Mesenchymal stem cell (in vitro differentiated cells and primary cell): ENCODE measurements at regions not wholly inside any gene's neighbourhood (a gene's known extent, or its start where the extent isn't known, plus 50 kb on each side); places are given as distances from the start of the nearest gene placed in this dataset.

Experiments used
- DNase-seq: peaks from one replicate; pipeline ENCODE4 v3.0.0-alpha.2; 2013
- H2AFZ ChIP-seq: one replicate; pipeline ENCODE4 v1.6.1; 2013; ENCODE audit warnings: low read depth, mild to moderate bottlenecking, control low read depth, inconsistent platforms, low read length, moderate library complexity
- H2AK5ac ChIP-seq: 2 replicates; pipeline ENCODE4 v1.6.1; 2013; ENCODE audit warnings: low read length, moderate library complexity, mild to moderate bottlenecking, inconsistent platforms; ENCODE audit not compliant: severe bottlenecking
- H2BK120ac ChIP-seq: one replicate; pipeline ENCODE4 v1.6.1; 2013; ENCODE audit warnings: low read depth, mild to moderate bottlenecking, inconsistent platforms, low read length, moderate library complexity
- H2BK12ac ChIP-seq, 2 experiments: one replicate each; pipeline ENCODE4 v1.6.1; 2013; ENCODE audit warnings: inconsistent platforms in 2 of 2, low read length in 2 of 2, mild to moderate bottlenecking in 2 of 2, moderate library complexity in 2 of 2, control low read depth in 1 of 2
- H2BK15ac ChIP-seq: one replicate; pipeline ENCODE4 v1.6.1; 2013; ENCODE audit warnings: mild to moderate bottlenecking, low read depth, inconsistent platforms; ENCODE audit not compliant: poor library complexity, severe bottlenecking
- H2BK5ac ChIP-seq: 2 replicates; pipeline ENCODE4 v1.6.1; 2013; ENCODE audit warnings: low read depth, mild to moderate bottlenecking, low read length, control low read depth, inconsistent platforms; ENCODE audit not compliant: poor library complexity, severe bottlenecking
- H3K14ac ChIP-seq, 2 experiments: one replicate each; pipeline ENCODE4 v1.6.1; 2013; ENCODE audit warnings: inconsistent platforms in 2 of 2, low read length in 2 of 2, control low read depth in 1 of 2, mild to moderate bottlenecking in 1 of 2, moderate library complexity in 1 of 2
- H3K18ac ChIP-seq, 2 experiments: one replicate each; pipeline ENCODE4 v1.6.1; 2013; ENCODE audit warnings: inconsistent platforms in 2 of 2, low read length in 2 of 2, control low read depth in 1 of 2, low read depth in 1 of 2, mild to moderate bottlenecking in 1 of 2
- H3K23ac ChIP-seq, 2 experiments: one replicate each; pipeline ENCODE4 v1.6.1; 2013; ENCODE audit warnings: inconsistent platforms in 2 of 2, low read length in 2 of 2, mild to moderate bottlenecking in 2 of 2, moderate library complexity in 2 of 2, control low read depth in 1 of 2
- H3K27ac ChIP-seq: 2 replicates; pipeline ENCODE4 v1.5.1; 2013; ENCODE audit warnings: mild to moderate bottlenecking, moderate library complexity, low read length, control low read depth, inconsistent platforms; ENCODE audit not compliant: poor library complexity, severe bottlenecking
- H3K27me3 ChIP-seq, 2 experiments: 2 replicates each; pipeline versions ENCODE4 v1.6.1 to v1.7.0; 2013; ENCODE audit warnings: low read length in 2 of 2, mild to moderate bottlenecking in 2 of 2, moderate library complexity in 2 of 2, control low read depth in 1 of 2, inconsistent platforms in 1 of 2; ENCODE audit not compliant: control insufficient read depth in 1 of 2, insufficient read depth in 1 of 2
- H3K36me3 ChIP-seq, 2 experiments: 2 replicates each; pipeline versions ENCODE4 v1.6.1 to v1.7.0; 2013; ENCODE audit warnings: low read length in 2 of 2, control low read depth in 1 of 2, inconsistent platforms in 1 of 2, low read depth in 1 of 2, mild to moderate bottlenecking in 1 of 2; ENCODE audit not compliant: insufficient read depth in 2 of 2, control insufficient read depth in 1 of 2
- H3K4ac ChIP-seq, 2 experiments: one replicate each; pipeline ENCODE4 v1.6.1; 2013; ENCODE audit warnings: inconsistent platforms in 2 of 2, low read length in 2 of 2, mild to moderate bottlenecking in 2 of 2, moderate library complexity in 2 of 2, control low read depth in 1 of 2, low read depth in 1 of 2
- H3K4me1 ChIP-seq: 2 replicates; pipeline ENCODE4 v1.6.1; 2013; ENCODE audit warnings: low read depth, low read length, control low read depth; ENCODE audit not compliant: control insufficient read depth, insufficient read depth
- H3K4me2 ChIP-seq: 2 replicates; pipeline ENCODE4 v1.6.1; 2013; ENCODE audit warnings: low read length, mild to moderate bottlenecking, inconsistent platforms; ENCODE audit not compliant: poor library complexity, severe bottlenecking
- H3K4me3 ChIP-seq, 2 experiments: 2 replicates each; pipeline versions ENCODE4 v1.5.1 to v1.7.0; 2013; ENCODE audit warnings: low read length in 2 of 2, mild to moderate bottlenecking in 2 of 2, control low read depth in 1 of 2, low read depth in 1 of 2; ENCODE audit not compliant: insufficient read depth in 1 of 2
- H3K79me1 ChIP-seq: replicated peaks from 2 replicates; pipeline ENCODE4 v1.6.1; 2013; ENCODE audit warnings: mild to moderate bottlenecking, control low read depth, low read length, inconsistent platforms; ENCODE audit not compliant: poor library complexity, severe bottlenecking
- H3K9ac ChIP-seq: 2 replicates; pipeline ENCODE4 v1.7.0; 2013; ENCODE audit warnings: mild to moderate bottlenecking, low read length, moderate library complexity
- H3K9me3 ChIP-seq: 2 replicates; pipeline ENCODE4 v1.7.0; 2013; ENCODE audit warnings: mild to moderate bottlenecking, low read length; ENCODE audit not compliant: control insufficient read depth
- H4K8ac ChIP-seq: one replicate; pipeline ENCODE4 v1.6.1; 2013; ENCODE audit warnings: inconsistent platforms, mild to moderate bottlenecking, low read length, moderate library complexity
- H4K91ac ChIP-seq: one replicate; pipeline ENCODE4 v1.6.1; 2013; ENCODE audit warnings: mild to moderate bottlenecking, low read length, inconsistent platforms
- WGBS: methylation state at CpG from one replicate; pipeline ENCODE4 v1.1.7; 2013; ENCODE audit warnings: mixed read lengths; 5-methylcytosine and 5-hydroxymethylcytosine counted together

DNA sequence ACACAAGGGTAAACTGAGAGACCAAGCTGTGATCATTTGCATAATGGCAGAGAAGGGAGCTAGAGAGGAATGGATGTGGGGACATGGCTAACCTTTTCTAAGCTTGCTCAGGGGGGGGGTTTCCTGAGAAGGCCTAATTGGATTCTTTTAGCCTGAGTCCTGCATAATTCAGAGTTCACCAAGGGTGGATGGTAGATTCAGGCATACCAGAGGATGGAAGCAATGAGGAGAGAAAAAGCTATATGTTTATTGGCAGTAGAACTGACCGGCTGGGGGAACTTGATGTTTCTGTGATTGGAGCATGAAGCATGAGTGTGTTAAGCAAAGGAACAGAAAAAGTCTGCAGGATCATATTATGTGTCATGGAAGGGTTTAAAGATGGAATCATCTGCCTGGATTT lies 65.9 kb upstream of the KLF12 start:
- Histone ChIP-seq H2BK120ac (no peak overlapping the region), H3K4me2 (no peak overlapping the region), H3K4ac (no peak overlapping the region), H2BK12ac (no peak overlapping the region), H3K9me3 (peaks cover 9% of the 10 kb centered on the region), H2AFZ (no peak overlapping the region), H3K23ac (no peak overlapping the region), H2BK15ac (no peak overlapping the region), H2BK5ac (peak overlapping the region; percentile 9), H3K4me3 (no peak overlapping the region), H3K14ac (no peak overlapping the region), H4K8ac (no peak overlapping the region), H3K27ac (no peak overlapping the region), H3K4me1 (peaks cover 3% of the 10 kb centered on the region), H3K27me3 (no peaks in the 10 kb centered on the region), H3K18ac (no peak overlapping the region), H3K79me1 (no peaks in the 10 kb centered on the region), H4K91ac (no peak overlapping the region), H3K36me3 (no peaks in the 10 kb centered on the region), H3K9ac (no peak overlapping the region), H2AK5ac (no peak overlapping the region)
- WGBS, result 49% methylated on average over 1 of the region's 1 CpG
- DNase-seq, result no peak

DNA sequence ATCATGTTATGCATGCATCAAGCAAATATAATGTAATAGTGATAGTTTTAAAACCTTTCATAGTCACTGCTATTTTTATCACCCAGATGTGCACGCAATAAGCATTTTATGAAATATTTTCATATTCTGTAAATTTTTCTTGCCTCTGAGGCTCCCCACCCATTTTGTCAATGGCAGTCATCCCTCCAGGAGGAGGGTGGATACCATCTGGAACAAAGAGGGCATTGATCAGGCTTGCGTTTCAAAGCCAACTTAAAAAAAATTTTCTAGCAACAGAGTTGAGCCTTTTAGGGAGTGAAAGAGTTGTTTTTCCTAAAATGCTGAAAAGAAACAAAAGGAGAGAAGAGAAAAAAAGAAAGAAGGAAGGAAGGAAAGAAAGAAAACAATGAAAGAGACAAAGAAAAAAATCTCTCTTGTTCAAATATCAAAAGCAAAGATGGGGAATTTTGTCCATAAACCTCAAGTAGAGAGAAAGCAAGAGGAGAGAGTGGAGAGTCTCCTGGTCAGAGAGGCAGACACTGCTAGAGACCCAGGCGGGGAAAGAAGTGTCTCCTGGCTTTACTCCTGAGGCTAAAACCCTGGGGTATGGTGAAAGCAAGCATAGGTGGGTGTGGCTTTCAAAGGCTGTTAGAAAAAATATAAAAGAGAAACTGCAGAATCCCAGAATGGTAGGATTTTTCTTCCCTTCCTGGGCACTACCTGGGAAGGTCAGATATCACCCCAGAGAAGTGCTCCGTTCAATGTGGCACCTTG lies 63.6 kb upstream of the KLF12 start:
- peaks cover 3% of the 10 kb centered on the region for H3K4me1 ChIP-seq
- over 99% methylated on average over 3 of the region's 4 CpGs for WGBS

DNA sequence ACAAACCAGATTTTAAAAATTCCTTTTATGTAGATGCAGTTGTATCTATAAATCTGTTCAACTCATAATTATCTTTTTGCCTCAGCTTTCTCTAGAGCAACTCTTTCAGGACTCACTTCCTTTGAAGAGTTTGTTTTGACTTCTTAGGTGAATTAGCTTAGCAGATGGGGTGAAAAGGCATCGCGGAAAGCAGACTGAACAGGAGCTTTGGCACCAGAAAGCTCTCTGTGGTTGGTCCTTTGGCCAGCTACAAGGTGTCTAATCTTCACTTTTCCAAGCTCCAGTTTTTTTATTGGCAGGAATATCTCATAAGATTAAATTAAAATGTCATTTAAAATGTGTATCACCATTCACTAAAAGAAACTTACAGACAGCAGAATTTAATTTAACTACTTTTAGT lies 60.6 kb upstream of the KLF12 start:
- H3K36me3 ChIP-seq, result no peaks in the 10 kb centered on the region
- H2BK12ac ChIP-seq, result no peak overlapping the region
- no peaks in the 10 kb centered on the region for H3K9me3 ChIP-seq
- 100% methylated on average over 2 of the region's 2 CpGs for WGBS
- H3K9ac ChIP-seq, result no peak overlapping the region
- H3K23ac ChIP-seq, result no peak overlapping the region
- H2BK15ac ChIP-seq, result no peak overlapping the region
- no peak overlapping the region for H3K4me2 ChIP-seq
- no peak for DNase-seq
- H2BK120ac ChIP-seq, result no peak overlapping the region
- no peak overlapping the region for H4K8ac ChIP-seq
- H4K91ac ChIP-seq, result no peak overlapping the region
- no peak overlapping the region for H3K14ac ChIP-seq
- H3K27me3 ChIP-seq, result no peaks in the 10 kb centered on the region
- no peak overlapping the region for H3K27ac ChIP-seq
- no peaks in the 10 kb centered on the region for H3K79me1 ChIP-seq
- no peak overlapping the region for H3K18ac ChIP-seq
- no peak overlapping the region for H2AFZ ChIP-seq
- no peak overlapping the region for H3K4me3 ChIP-seq
- H3K4ac ChIP-seq, result no peak overlapping the region
- H3K4me1 ChIP-seq, result peaks cover 3% of the 10 kb centered on the region
- H2BK5ac ChIP-seq, result no peak overlapping the region
- H2AK5ac ChIP-seq, result no peak overlapping the region

More for the DNA sequence above, 63.6 kb upstream of the KLF12 start:
- H3K4me2 ChIP-seq, result no peak overlapping the region
- H2AFZ ChIP-seq, result no peak overlapping the region
- H3K9me3 ChIP-seq, result peaks cover 2% of the 10 kb centered on the region
- no peak overlapping the region for H3K18ac ChIP-seq
- no peak for DNase-seq
- H3K27me3 ChIP-seq, result no peaks in the 10 kb centered on the region
- no peak overlapping the region for H4K8ac ChIP-seq
- no peak overlapping the region for H3K4ac ChIP-seq
- no peak overlapping the region for H2AK5ac ChIP-seq
- H3K23ac ChIP-seq, result no peak overlapping the region
- H3K79me1 ChIP-seq, result no peaks in the 10 kb centered on the region
- no peak overlapping the region for H2BK120ac ChIP-seq
- H3K36me3 ChIP-seq, result no peaks in the 10 kb centered on the region
- no peak overlapping the region for H3K4me3 ChIP-seq
- H3K27ac ChIP-seq, result no peak overlapping the region
- no peak overlapping the region for H4K91ac ChIP-seq
- H2BK12ac ChIP-seq, result no peak overlapping the region
- no peak overlapping the region for H2BK15ac ChIP-seq
- no peak overlapping the region for H3K9ac ChIP-seq
- no peak overlapping the region for H2BK5ac ChIP-seq
- H3K14ac ChIP-seq, result no peak overlapping the region

DNA sequence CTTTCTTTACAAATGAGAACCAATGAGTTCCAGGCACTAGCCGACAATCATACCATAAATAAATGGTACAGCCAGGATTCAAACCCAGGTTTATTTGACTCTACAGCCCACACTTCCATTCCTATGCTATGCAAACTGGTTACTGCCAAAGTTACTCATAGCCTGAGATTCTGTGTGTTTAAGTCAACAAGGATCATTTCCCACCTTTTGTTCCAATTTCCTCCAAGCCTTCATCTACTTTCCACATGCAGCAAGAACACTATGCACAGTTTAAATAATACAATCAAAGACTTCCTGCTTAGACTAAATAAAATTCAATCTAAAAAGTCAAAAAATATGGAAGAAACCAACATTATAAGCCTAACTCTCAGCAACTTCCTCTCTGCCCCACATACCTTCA lies 59.2 kb upstream of the KLF12 start:
- H3K27ac ChIP-seq, result no peak overlapping the region
- no peak overlapping the region for H4K8ac ChIP-seq
- H3K9ac ChIP-seq, result no peak overlapping the region
- H3K36me3 ChIP-seq, result no peaks in the 10 kb centered on the region
- H2BK5ac ChIP-seq, result no peak overlapping the region
- no peak overlapping the region for H2BK120ac ChIP-seq
- H3K14ac ChIP-seq, result no peak overlapping the region
- no peak overlapping the region for H2BK15ac ChIP-seq
- H3K27me3 ChIP-seq, result no peaks in the 10 kb centered on the region
- H3K4me2 ChIP-seq, result no peak overlapping the region
- H3K79me1 ChIP-seq, result no peaks in the 10 kb centered on the region
- H3K23ac ChIP-seq, result no peak overlapping the region
- no peak overlapping the region for H3K18ac ChIP-seq
- WGBS, result 98% methylated on average over 1 of the region's 1 CpG
- H3K4me3 ChIP-seq, result no peak overlapping the region
- no peak overlapping the region for H3K4ac ChIP-seq
- H2AFZ ChIP-seq, result no peak overlapping the region
- no peak overlapping the region for H2AK5ac ChIP-seq
- H3K9me3 ChIP-seq, result no peaks in the 10 kb centered on the region
- H2BK12ac ChIP-seq, result no peak overlapping the region
- no peak for DNase-seq
- no peaks in the 10 kb centered on the region for H3K4me1 ChIP-seq
- H4K91ac ChIP-seq, result no peak overlapping the region
